SJSA1 (cell line): ENCODE measurements at regions not wholly inside any gene's neighbourhood (a gene's known extent, or its start where the extent isn't known, plus 50 kb on each side); places are given as distances from the start of the nearest gene placed in this dataset.

Source experiments
- DNase-seq, 2 experiments: peaks; one replicate each; pipeline ENCODE4 v3.0.0-alpha.2; 2015 to 2020; ENCODE audit warnings: low spot score in 2 of 2, low read depth in 1 of 2
- H3K27ac ChIP-seq: fragments of 250-450 bp; sonication (Bioruptor Pico); 2 replicates; pipeline ENCODE4 v1.5.1; 2020; ENCODE audit warnings: mild to moderate bottlenecking, moderate library complexity
- H3K27me3 ChIP-seq: fragments of 250-450 bp; sonication (Bioruptor Pico); replicated peaks from 2 replicates; pipeline ENCODE4 v1.5.1; 2020; ENCODE audit warnings: mild to moderate bottlenecking, moderate library complexity
- H3K36me3 ChIP-seq: fragments of 250-450 bp; sonication (Bioruptor Pico); 2 replicates; pipeline ENCODE4 v1.5.1; 2020; ENCODE audit warnings: mild to moderate bottlenecking
- H3K4me1 ChIP-seq: fragments of 250-450 bp; sonication (Bioruptor Pico); replicated peaks from 2 replicates; pipeline ENCODE4 v1.6.1; 2021; ENCODE audit warnings: mild to moderate bottlenecking
- H3K4me3 ChIP-seq: fragments of 250-450 bp; sonication (Bioruptor Pico); 2 replicates; pipeline ENCODE4 v1.5.1; 2020; ENCODE audit warnings: mild to moderate bottlenecking
- H3K9me3 ChIP-seq: fragments of 250-450 bp; sonication (Bioruptor Pico); replicated peaks from 2 replicates; pipeline ENCODE4 v1.5.1; 2020; ENCODE audit warnings: mild to moderate bottlenecking

GRCh38 chr11:127362754-127363308, 362.3 kb upstream of the KIRREL3 start:
- Histone ChIP-seq H3K9me3 (no peaks in the 10 kb centered on the region), H3K4me1 (no peaks in the 10 kb centered on the region), H3K36me3 (no peaks in the 10 kb centered on the region), H3K4me3 (no peak overlapping the region), H3K27me3 (no peaks in the 10 kb centered on the region), H3K27ac (no peak overlapping the region)
- DNase-seq = no peak

GRCh38 chr11:127358160-127358559, 357.6 kb upstream of the KIRREL3 start:
- DNase-seq = no peak
- Histone ChIP-seq H3K4me1 (no peaks in the 10 kb centered on the region), H3K9me3 (no peaks in the 10 kb centered on the region), H3K27ac (no peak overlapping the region), H3K36me3 (no peaks in the 10 kb centered on the region), H3K27me3 (no peaks in the 10 kb centered on the region), H3K4me3 (no peak overlapping the region)

- no peaks in the 10 kb centered on the region for H3K36me3 ChIP-seq
- H3K4me3 ChIP-seq = no peak overlapping the region
- H3K4me1 ChIP-seq = no peaks in the 10 kb centered on the region
- H3K27me3 ChIP-seq = no peaks in the 10 kb centered on the region
- DNase-seq = no peak
- H3K27ac ChIP-seq = no peak overlapping the region
- no peaks in the 10 kb centered on the region for H3K9me3 ChIP-seq
These were observed 349.9 kb upstream of the KIRREL3 start for GRCh38 chr11:127350476-127350875.

GRCh38 chr11:127345819-127346459, 345.4 kb upstream of the KIRREL3 start:
- no peaks in the 10 kb centered on the region for H3K36me3 ChIP-seq
- H3K9me3 ChIP-seq = no peaks in the 10 kb centered on the region
- no peaks in the 10 kb centered on the region for H3K27me3 ChIP-seq
- H3K4me3 ChIP-seq = no peak overlapping the region
- H3K4me1 ChIP-seq = no peaks in the 10 kb centered on the region
- DNase-seq = peak in 1 of 2 experiments; percentile 5
- H3K27ac ChIP-seq = no peak overlapping the region

GRCh38 chr11:127340438-127340837, 339.9 kb upstream of the KIRREL3 start:
- Histone ChIP-seq H3K9me3 (no peaks in the 10 kb centered on the region), H3K36me3 (no peaks in the 10 kb centered on the region), H3K4me1 (no peaks in the 10 kb centered on the region), H3K4me3 (no peak overlapping the region), H3K27ac (no peak overlapping the region), H3K27me3 (no peaks in the 10 kb centered on the region)
- DNase-seq = no peak

GRCh38 chr11:127339376-127339775, 338.8 kb upstream of the KIRREL3 start:
- no peaks in the 10 kb centered on the region for H3K36me3 ChIP-seq
- no peak for DNase-seq
- H3K9me3 ChIP-seq = no peaks in the 10 kb centered on the region
- no peaks in the 10 kb centered on the region for H3K4me1 ChIP-seq
- H3K27ac ChIP-seq = no peak overlapping the region
- H3K27me3 ChIP-seq = no peaks in the 10 kb centered on the region
- H3K4me3 ChIP-seq = no peak overlapping the region

GRCh38 chr11:127338380-127339259, 338.1 kb upstream of the KIRREL3 start:
- H3K36me3 ChIP-seq = no peaks in the 10 kb centered on the region
- no peak for DNase-seq
- H3K4me3 ChIP-seq = no peak overlapping the region
- H3K27ac ChIP-seq = no peak overlapping the region
- H3K9me3 ChIP-seq = no peaks in the 10 kb centered on the region
- no peaks in the 10 kb centered on the region for H3K4me1 ChIP-seq
- no peaks in the 10 kb centered on the region for H3K27me3 ChIP-seq

- H3K9me3 ChIP-seq = no peaks in the 10 kb centered on the region
These were observed 333.9 kb upstream of the KIRREL3 start for GRCh38 chr11:127334466-127334865.

GRCh38 chr11:127332896-127333295, 332.3 kb upstream of the KIRREL3 start:
- DNase-seq = no peak
- H3K27ac ChIP-seq = no peak overlapping the region
- H3K9me3 ChIP-seq = no peaks in the 10 kb centered on the region
- no peaks in the 10 kb centered on the region for H3K36me3 ChIP-seq
- H3K4me3 ChIP-seq = no peak overlapping the region
- H3K27me3 ChIP-seq = no peaks in the 10 kb centered on the region
- H3K4me1 ChIP-seq = no peaks in the 10 kb centered on the region

More at GRCh38 chr11:127334466-127334865, 333.9 kb upstream of the KIRREL3 start:
- Histone ChIP-seq H3K27me3 (no peaks in the 10 kb centered on the region), H3K36me3 (no peaks in the 10 kb centered on the region), H3K4me1 (no peaks in the 10 kb centered on the region), H3K4me3 (no peak overlapping the region), H3K27ac (no peak overlapping the region)
- no peak for DNase-seq

- Histone ChIP-seq H3K9me3 (no peaks in the 10 kb centered on the region), H3K27me3 (no peaks in the 10 kb centered on the region), H3K27ac (no peak overlapping the region), H3K4me3 (no peak overlapping the region), H3K4me1 (no peaks in the 10 kb centered on the region), H3K36me3 (no peaks in the 10 kb centered on the region)
- no peak for DNase-seq
These were observed 329.5 kb upstream of the KIRREL3 start for GRCh38 chr11:127330044-127330443.

- Histone ChIP-seq H3K9me3 (no peaks in the 10 kb centered on the region), H3K27ac (no peak overlapping the region), H3K4me1 (no peaks in the 10 kb centered on the region), H3K36me3 (no peaks in the 10 kb centered on the region), H3K4me3 (no peak overlapping the region), H3K27me3 (no peaks in the 10 kb centered on the region)
- DNase-seq = no peak
These were observed 307.7 kb upstream of the KIRREL3 start for GRCh38 chr11:127308291-127308690.

- no peak for DNase-seq
- H3K9me3 ChIP-seq = no peaks in the 10 kb centered on the region
- no peaks in the 10 kb centered on the region for H3K27me3 ChIP-seq
- no peak overlapping the region for H3K4me3 ChIP-seq
- no peaks in the 10 kb centered on the region for H3K36me3 ChIP-seq
- no peak overlapping the region for H3K27ac ChIP-seq
- no peaks in the 10 kb centered on the region for H3K4me1 ChIP-seq
These were observed 307.1 kb upstream of the KIRREL3 start for GRCh38 chr11:127307700-127308099.

GRCh38 chr11:127304634-127305033, 304.1 kb upstream of the KIRREL3 start:
- no peak for DNase-seq
- Histone ChIP-seq H3K4me1 (no peaks in the 10 kb centered on the region), H3K36me3 (no peaks in the 10 kb centered on the region), H3K9me3 (no peaks in the 10 kb centered on the region), H3K4me3 (no peak overlapping the region), H3K27ac (no peak overlapping the region), H3K27me3 (no peaks in the 10 kb centered on the region)

GRCh38 chr11:127288926-127289325, 288.4 kb upstream of the KIRREL3 start:
- no peaks in the 10 kb centered on the region for H3K36me3 ChIP-seq

More at GRCh38 chr11:127288926-127289325, 288.4 kb upstream of the KIRREL3 start:
- Histone ChIP-seq H3K4me1 (no peaks in the 10 kb centered on the region), H3K9me3 (no peaks in the 10 kb centered on the region), H3K27me3 (no peaks in the 10 kb centered on the region), H3K4me3 (no peak overlapping the region), H3K27ac (no peak overlapping the region)
- DNase-seq = no peak
